Gastrocnemius medialis (tissue), 4 donors: ENCODE measurements at regions not wholly inside any gene's neighbourhood (a gene's known extent, or its start where the extent isn't known, plus 50 kb on each side); places are given as distances from the start of the nearest gene placed in this dataset.

Experiments
- ATAC-seq, 2 donors: fragments of 150-250 bp; one replicate each; pipeline ENCODE4 v1.9.1; 2016
- DNase-seq, 2 donors: peaks; one replicate each; pipeline ENCODE4 v3.0.0-alpha.2; 2019
- H3K27ac ChIP-seq, 4 donors: fragments of 200-600 bp; sonication (generic); 1 replicate in 1 of 4; 2 replicates in 3 of 4; pipeline ENCODE4 v1.5.1; 2016 to 2018; ENCODE audit warnings: mild to moderate bottlenecking in 2 of 4, moderate library complexity in 1 of 4
- H3K27me3 ChIP-seq, 3 donors: fragments of 200-600 bp; sonication (generic) in 2 of 3; 1 replicate in 1 of 3; 2 replicates in 2 of 3; pipeline versions ENCODE4 v1.5.1 to v1.6.0; 2016 to 2019; ENCODE audit warnings: mild to moderate bottlenecking in 1 of 3, moderate library complexity in 1 of 3
- H3K36me3 ChIP-seq, 2 donors: fragments of 200-600 bp; sonication (generic) in 1 of 2; one replicate each; pipeline ENCODE4 v1.5.1; 2017 to 2018
- H3K4me1 ChIP-seq, 2 donors: fragments of 200-600 bp; sonication (generic) in 1 of 2; one replicate each; pipeline ENCODE4 v1.5.1; 2016 to 2017; ENCODE audit warnings: mild to moderate bottlenecking in 2 of 2
- H3K4me3 ChIP-seq, 4 donors: fragments of 200-600 bp; sonication (generic) in 3 of 4; 1 replicate in 1 of 4; 2 replicates in 3 of 4; pipeline ENCODE4 v1.5.1; 2016 to 2019; ENCODE audit warnings: mild to moderate bottlenecking in 2 of 4
- H3K9me3 ChIP-seq, 3 donors: fragments of 200-600 bp; sonication (generic) in 2 of 3; 1 replicate in 1 of 3; 2 replicates in 2 of 3; pipeline ENCODE4 v1.5.1; 2016 to 2019
- CTCF ChIP-seq, 5 experiments: fragments of 450-650 bp in 3 of 5; fragments of 200-600 bp in 2 of 5; sonication (generic) in 2 of 5; IDR thresholded peaks in 4 of 5; conservative IDR thresholded peaks in 1 of 5; 1 replicate in 4 of 5; 2 replicates in 1 of 5; pipeline ENCODE4 v1.5.1; 2016 to 2019; ENCODE audit warnings: antibody characterized with exemption in 5 of 5, mild to moderate bottlenecking in 3 of 5, moderate library complexity in 3 of 5
- POLR2A ChIP-seq, 2 donors: fragments of 450-650 bp; IDR thresholded peaks; one replicate each; pipeline ENCODE4 v1.6.1; 2017; ENCODE audit warnings: antibody characterized with exemption in 2 of 2, mild to moderate bottlenecking in 2 of 2, moderate library complexity in 2 of 2
- in situ Hi-C, 4 donors: fragments of 200-750 bp; cut with MboI; loops; one replicate each; pipeline versions ENCODE4 v1.15.0 to v1.8.0; 2017; ENCODE audit warnings: low sequenced_read_pairs in 4 of 4
- intact Hi-C: fragments of 100-400 bp; cut with DNase I; formaldehyde crosslinking; loops from one replicate; pipeline ENCODE4 v1.15.1; 2023; ENCODE audit warnings: low total_unique reads

- TF ChIP-seq CTCF (IDR thresholded peaks at IDR 0.05 in 4 of 5, conservative IDR thresholded peaks at IDR 0.05 in 1 of 5) (no peak), POLR2A (IDR thresholded peaks at IDR 0.05) (no peak)
- in situ Hi-C loops (loop anchor here in 2 of 4 donors (10.0 kb wide), 1 partner anchor 166 kb away; no protein-coding TSS in a partner anchor), intact Hi-C loops (no loop called here)
- Histone ChIP-seq H3K4me1 (no peaks in the 10 kb centered on the region), H3K9me3 (no peaks in the 10 kb centered on the region), H3K4me3 (no peak overlapping the region), H3K27ac (no peak overlapping the region), H3K36me3 (no peaks in the 10 kb centered on the region), H3K27me3 (peaks cover 0 to 4% (median 0%) of the 10 kb centered on the region in 3 donors)
- ATAC-seq, result no peak
- no peak for DNase-seq
Measured at GRCh38 chr12:13368971-13369370, 172.4 kb downstream of the EMP1 start.

- H3K9me3 ChIP-seq, result no peaks in the 10 kb centered on the region
- H3K4me3 ChIP-seq, result no peak overlapping the region
- no peaks in the 10 kb centered on the region for H3K36me3 ChIP-seq
- TF ChIP-seq CTCF (IDR thresholded peaks at IDR 0.05 in 4 of 5, conservative IDR thresholded peaks at IDR 0.05 in 1 of 5) (no peak), POLR2A (IDR thresholded peaks at IDR 0.05) (no peak)
- peaks cover 0 to 4% (median 0%) of the 10 kb centered on the region in 3 donors for H3K27me3 ChIP-seq
- DNase-seq (no peak), ATAC-seq (no peak)
- H3K27ac ChIP-seq, result no peak overlapping the region
- intact Hi-C loops, result no loop called here
- H3K4me1 ChIP-seq, result no peaks in the 10 kb centered on the region
- in situ Hi-C loops, result loop anchor here in 2 of 4 donors (10.0 kb wide), 1 partner anchor 166 kb away; no protein-coding TSS in a partner anchor
Measured at GRCh38 chr12:13368431-13368830, 171.9 kb downstream of the EMP1 start.

GRCh38 chr12:13367973-13368372 lies 171.4 kb downstream of the EMP1 start:
- ATAC-seq, result peak in 1 of 2 donors; percentile 45
- H3K36me3 ChIP-seq, result no peaks in the 10 kb centered on the region
- H3K9me3 ChIP-seq, result no peaks in the 10 kb centered on the region
- H3K27me3 ChIP-seq, result peaks cover 0 to 4% (median 0%) of the 10 kb centered on the region in 3 donors
- no peak overlapping the region for H3K4me3 ChIP-seq
- intact Hi-C loops (no loop called here), in situ Hi-C loops (loop anchor here in 2 of 4 donors (10.0 kb wide), 1 partner anchor 167 kb away; no protein-coding TSS in a partner anchor)
- peak in 1 of 2 donors; percentile 4 for DNase-seq
- H3K4me1 ChIP-seq, result no peaks in the 10 kb centered on the region
- no peak for TF ChIP-seq POLR2A (IDR thresholded peaks at IDR 0.05)
- TF ChIP-seq CTCF (IDR thresholded peaks at IDR 0.05 in 4 of 5, conservative IDR thresholded peaks at IDR 0.05 in 1 of 5), result no peak
- H3K27ac ChIP-seq, result no peak overlapping the region

- intact Hi-C loops, result no loop called here
- no peak overlapping the region for H3K4me3 ChIP-seq
- DNase-seq, result peak; percentile 6 to 56
- H3K27me3 ChIP-seq, result no peaks in the 10 kb centered on the region
- in situ Hi-C loops, result loop anchor here in 2 of 4 donors (10.0 kb wide), 1 partner anchor 169 kb away; no protein-coding TSS in a partner anchor
- no peak overlapping the region for H3K27ac ChIP-seq
- H3K4me1 ChIP-seq, result no peaks in the 10 kb centered on the region
- TF ChIP-seq CTCF (IDR thresholded peaks at IDR 0.05 in 4 of 5, conservative IDR thresholded peaks at IDR 0.05 in 1 of 5) (no peak), POLR2A (IDR thresholded peaks at IDR 0.05) (no peak)
- no peaks in the 10 kb centered on the region for H3K36me3 ChIP-seq
- peak in 1 of 2 donors; percentile 47 for ATAC-seq
- H3K9me3 ChIP-seq, result no peaks in the 10 kb centered on the region
Measured at GRCh38 chr12:13365748-13366366, 169.3 kb downstream of the EMP1 start.
